Parathyroid adenoma (tissue), 2 donors: ENCODE measurements at regions not wholly inside any gene's neighbourhood (a gene's known extent, or its start where the extent isn't known, plus 50 kb on each side); places are given as distances from the start of the nearest gene placed in this dataset.

Source experiments
- H2AFZ ChIP-seq: fragments of 300-600 bp; sonication (generic); one replicate; pipeline ENCODE4 v1.7.0; 2017; ENCODE audit warnings: antibody characterized with exemption, mild to moderate bottlenecking
- H3K27ac ChIP-seq: fragments of 300-600 bp; sonication (generic); one replicate; pipeline ENCODE4 v1.7.0; 2017
- H3K27me3 ChIP-seq: fragments of 300-600 bp; sonication (generic); one replicate; pipeline ENCODE4 v1.7.0; 2017; ENCODE audit warnings: low read length; ENCODE audit not compliant: control insufficient read depth, insufficient read depth
- H3K36me3 ChIP-seq: fragments of 300-600 bp; sonication (generic); one replicate; pipeline ENCODE4 v1.7.0; 2017; ENCODE audit warnings: low read length; ENCODE audit not compliant: control insufficient read depth, insufficient read depth
- H3K4me1 ChIP-seq: fragments of 300-600 bp; sonication (generic); one replicate; pipeline ENCODE4 v1.7.0; 2017; ENCODE audit warnings: control low read depth
- H3K4me2 ChIP-seq: fragments of 300-600 bp; sonication (generic); one replicate; pipeline ENCODE4 v1.7.0; 2017; ENCODE audit warnings: low read length
- H3K4me3 ChIP-seq: fragments of 300-600 bp; sonication (generic); one replicate; pipeline ENCODE4 v1.7.0; 2017; ENCODE audit warnings: low read depth, low read length
- H3K79me2 ChIP-seq: fragments of 300-600 bp; sonication (generic); one replicate; pipeline ENCODE4 v1.7.0; 2017; ENCODE audit warnings: control low read depth
- H3K9ac ChIP-seq: fragments of 300-600 bp; sonication (generic); one replicate; pipeline ENCODE4 v1.7.0; 2017; ENCODE audit warnings: mild to moderate bottlenecking
- H3K9me3 ChIP-seq: fragments of 300-600 bp; sonication (generic); one replicate; pipeline ENCODE4 v1.7.0; 2017; ENCODE audit warnings: low read length; ENCODE audit not compliant: control insufficient read depth
- TF ChIP-seq, protein P1 (sequence below): fragments of 300-600 bp; sonication (generic); IDR thresholded peaks from one replicate; pipeline ENCODE4 v1.7.0; 2017; ENCODE audit warnings: antibody characterized with exemption, mild to moderate bottlenecking
- donor health status: primary hyperparathyroidism.

DNA sequence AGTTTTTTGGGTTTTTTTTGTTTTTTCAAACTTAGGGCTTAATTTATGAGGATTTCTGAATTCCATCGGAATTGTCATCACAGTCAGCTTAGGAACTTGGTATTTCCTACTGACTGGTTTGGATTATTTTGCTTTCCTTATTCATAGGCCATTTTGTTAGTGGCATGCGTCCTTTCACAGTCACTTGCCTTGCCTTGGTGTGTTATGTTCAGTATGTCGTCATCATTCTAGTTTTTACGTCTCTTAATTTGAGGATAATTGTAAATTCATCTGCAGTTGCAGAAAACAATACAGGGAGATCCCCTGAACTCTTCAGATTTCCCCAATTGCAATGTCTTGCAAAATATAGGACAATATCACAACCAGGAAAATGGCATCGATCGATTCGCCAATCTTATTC is 485.3 kb downstream of the CBLN2 start:
- Histone ChIP-seq H3K27ac (no peak overlapping the region), H3K36me3 (no peaks in the 10 kb centered on the region), H3K79me2 (no peaks in the 10 kb centered on the region)

DNA sequence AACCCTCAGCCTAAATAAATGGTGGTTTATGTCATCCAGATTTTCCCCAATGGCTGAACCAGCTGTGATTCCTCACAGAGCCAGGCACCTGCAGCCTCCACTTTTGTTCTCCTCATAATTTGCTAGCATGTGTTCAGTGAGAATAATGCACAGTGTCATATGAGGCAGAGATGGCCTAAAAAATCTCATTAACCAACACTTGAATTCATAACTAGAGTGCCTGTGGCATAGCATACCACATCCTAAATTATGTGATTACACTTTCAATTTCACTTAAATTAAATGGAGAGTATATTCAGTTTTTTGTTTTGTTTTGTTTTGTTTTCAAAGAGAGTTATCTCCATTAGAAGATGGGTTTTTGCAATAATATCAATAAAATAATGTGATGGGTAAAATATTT is 488.0 kb downstream of the CBLN2 start:
- no peaks in the 10 kb centered on the region for H3K4me1 ChIP-seq
- TF ChIP-seq, protein P1, sequence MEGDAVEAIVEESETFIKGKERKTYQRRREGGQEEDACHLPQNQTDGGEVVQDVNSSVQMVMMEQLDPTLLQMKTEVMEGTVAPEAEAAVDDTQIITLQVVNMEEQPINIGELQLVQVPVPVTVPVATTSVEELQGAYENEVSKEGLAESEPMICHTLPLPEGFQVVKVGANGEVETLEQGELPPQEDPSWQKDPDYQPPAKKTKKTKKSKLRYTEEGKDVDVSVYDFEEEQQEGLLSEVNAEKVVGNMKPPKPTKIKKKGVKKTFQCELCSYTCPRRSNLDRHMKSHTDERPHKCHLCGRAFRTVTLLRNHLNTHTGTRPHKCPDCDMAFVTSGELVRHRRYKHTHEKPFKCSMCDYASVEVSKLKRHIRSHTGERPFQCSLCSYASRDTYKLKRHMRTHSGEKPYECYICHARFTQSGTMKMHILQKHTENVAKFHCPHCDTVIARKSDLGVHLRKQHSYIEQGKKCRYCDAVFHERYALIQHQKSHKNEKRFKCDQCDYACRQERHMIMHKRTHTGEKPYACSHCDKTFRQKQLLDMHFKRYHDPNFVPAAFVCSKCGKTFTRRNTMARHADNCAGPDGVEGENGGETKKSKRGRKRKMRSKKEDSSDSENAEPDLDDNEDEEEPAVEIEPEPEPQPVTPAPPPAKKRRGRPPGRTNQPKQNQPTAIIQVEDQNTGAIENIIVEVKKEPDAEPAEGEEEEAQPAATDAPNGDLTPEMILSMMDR = no peak

More for the DNA sequence above, 485.3 kb downstream of the CBLN2 start:
- TF ChIP-seq, protein P1 = no peak
- Histone ChIP-seq H3K9ac (no peak overlapping the region), H2AFZ (no peak overlapping the region), H3K4me1 (no peaks in the 10 kb centered on the region), H3K4me3 (no peak overlapping the region), H3K27me3 (no peaks in the 10 kb centered on the region), H3K4me2 (no peak overlapping the region), H3K9me3 (no peaks in the 10 kb centered on the region)

DNA sequence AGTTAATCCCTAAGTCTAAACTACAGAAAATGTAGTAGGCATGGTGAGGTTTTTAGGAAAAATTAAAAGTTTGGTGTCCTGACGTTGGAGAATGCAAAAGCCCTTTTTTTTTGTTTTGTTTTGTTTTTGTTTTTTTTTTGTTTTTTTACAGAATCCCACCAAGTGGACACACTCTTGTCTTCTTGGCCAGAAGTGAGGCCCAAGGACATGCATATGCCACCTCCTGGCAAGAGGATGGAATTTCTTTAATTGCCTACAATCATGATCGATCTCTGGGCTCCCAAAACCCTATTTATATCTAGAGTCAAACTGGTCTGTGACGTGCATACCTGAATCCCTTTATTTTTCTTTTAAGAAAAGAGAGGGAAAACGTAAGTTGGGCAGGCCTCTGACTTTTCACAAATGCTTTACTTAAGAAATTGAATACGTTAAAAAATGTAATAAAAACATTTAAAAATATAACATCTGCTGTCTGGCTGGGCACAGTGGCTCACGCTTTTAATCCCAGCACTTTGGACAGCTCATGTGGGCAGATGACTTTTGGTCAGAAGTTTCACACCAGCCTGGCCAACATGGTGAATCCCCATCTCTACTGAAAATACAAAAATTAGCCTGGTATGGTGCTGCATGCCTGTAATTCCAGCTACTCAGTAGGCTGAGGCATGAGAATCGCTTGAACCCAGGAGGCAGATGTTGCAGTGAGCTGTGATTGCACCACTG is 502.7 kb downstream of the CBLN2 start:
- no peak overlapping the region for H3K4me3 ChIP-seq
- no peaks in the 10 kb centered on the region for H3K36me3 ChIP-seq
- no peaks in the 10 kb centered on the region for H3K79me2 ChIP-seq
- no peaks in the 10 kb centered on the region for H3K9me3 ChIP-seq
- TF ChIP-seq, protein P1 = no peak
- H3K9ac ChIP-seq = no peak overlapping the region
- H3K4me1 ChIP-seq = no peaks in the 10 kb centered on the region
- H3K4me2 ChIP-seq = no peak overlapping the region
- H3K27me3 ChIP-seq = no peaks in the 10 kb centered on the region
- no peak overlapping the region for H2AFZ ChIP-seq
- no peak overlapping the region for H3K27ac ChIP-seq

More for the DNA sequence above, 488.0 kb downstream of the CBLN2 start:
- H3K4me2 ChIP-seq = no peak overlapping the region
- H2AFZ ChIP-seq = no peak overlapping the region
- H3K27me3 ChIP-seq = no peaks in the 10 kb centered on the region
- H3K4me3 ChIP-seq = no peak overlapping the region
- no peaks in the 10 kb centered on the region for H3K9me3 ChIP-seq
- H3K9ac ChIP-seq = no peak overlapping the region
- H3K79me2 ChIP-seq = no peaks in the 10 kb centered on the region
- H3K27ac ChIP-seq = no peak overlapping the region
- no peaks in the 10 kb centered on the region for H3K36me3 ChIP-seq

DNA sequence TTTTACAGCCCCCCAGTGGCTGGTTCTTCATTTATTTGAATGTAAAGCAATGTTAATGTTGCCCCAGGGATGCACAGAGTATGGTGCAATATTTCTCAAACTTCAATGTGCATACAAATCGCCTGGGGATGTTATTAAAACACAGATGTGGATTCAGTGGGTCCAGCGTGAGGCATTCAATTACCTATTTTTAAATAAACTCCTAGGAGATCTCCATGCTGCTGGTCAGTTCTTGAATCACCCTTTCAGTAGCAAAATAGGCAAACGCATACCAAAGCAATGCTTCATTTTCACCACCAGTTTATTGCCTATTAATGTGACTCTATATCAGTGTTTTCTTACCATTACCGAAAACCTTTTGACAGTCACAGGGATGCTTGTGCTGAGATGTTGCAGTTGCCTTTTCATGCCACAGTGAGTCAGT is 530.7 kb downstream of the CBLN2 start:
- Histone ChIP-seq H3K79me2 (no peaks in the 10 kb centered on the region), H3K9me3 (no peaks in the 10 kb centered on the region), H3K4me1 (no peaks in the 10 kb centered on the region), H3K27ac (no peak overlapping the region), H3K27me3 (no peaks in the 10 kb centered on the region), H3K4me3 (no peak overlapping the region), H3K4me2 (no peak overlapping the region), H3K36me3 (no peaks in the 10 kb centered on the region), H3K9ac (no peak overlapping the region), H2AFZ (no peak overlapping the region)
- TF ChIP-seq, protein P1 = no peak

DNA sequence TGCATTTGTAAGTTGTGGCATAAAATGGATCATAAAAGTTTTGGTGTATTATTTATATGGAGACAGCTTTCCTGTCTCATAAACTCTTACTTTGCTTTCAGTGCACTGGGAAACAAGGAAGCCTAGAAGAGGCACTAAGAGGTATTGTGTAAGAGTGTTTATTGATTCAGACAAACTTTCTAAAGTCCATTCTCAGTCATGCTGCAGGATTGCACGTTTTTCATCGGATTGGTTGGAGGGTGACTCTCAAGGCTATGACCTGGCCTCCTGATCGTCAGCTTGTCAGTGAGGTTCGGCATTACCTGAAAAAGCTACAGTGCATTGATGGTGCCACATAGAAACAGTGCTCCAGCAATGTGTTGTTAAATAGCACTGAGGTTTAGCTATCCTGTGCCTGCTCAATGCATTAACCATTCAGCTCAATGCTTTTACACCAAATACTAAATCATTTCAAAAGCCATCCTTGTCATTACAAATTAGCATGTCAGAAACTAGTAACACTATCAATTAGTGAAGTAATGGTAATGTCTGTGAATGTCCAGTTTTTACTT is 545.5 kb downstream of the CBLN2 start:
- Histone ChIP-seq H3K79me2 (no peaks in the 10 kb centered on the region), H3K36me3 (no peaks in the 10 kb centered on the region)
- TF ChIP-seq, protein P1 = no peak

More for the DNA sequence above, 545.5 kb downstream of the CBLN2 start:
- Histone ChIP-seq H3K4me2 (no peak overlapping the region), H3K9me3 (no peaks in the 10 kb centered on the region), H3K9ac (no peak overlapping the region), H3K4me1 (no peaks in the 10 kb centered on the region), H2AFZ (no peak overlapping the region), H3K27me3 (no peaks in the 10 kb centered on the region), H3K27ac (no peak overlapping the region), H3K4me3 (no peak overlapping the region)
